Spleen (tissue), 7 donors: ENCODE measurements at regions not wholly inside any gene's neighbourhood (a gene's known extent, or its start where the extent isn't known, plus 50 kb on each side); places are given as distances from the start of the nearest gene placed in this dataset.

Experiments
- CTCF ChIP-seq, 11 experiments: fragments of 200-600 bp in 7 of 11; fragments of 450-650 bp in 4 of 11; sonication (generic) in 4 of 11; IDR thresholded peaks in 8 of 11; conservative IDR thresholded peaks in 3 of 11; 1 replicate in 7 of 11; 2 replicates in 4 of 11; pipeline versions ENCODE4 v1.4.0 to v1.8.0; 2016 to 2021; ENCODE audit warnings: antibody characterized with exemption in 11 of 11, inconsistent platforms in 4 of 11, mild to moderate bottlenecking in 1 of 11
- POLR2AphosphoS5 ChIP-seq, 3 donors: sonication (generic); formaldehyde crosslinking; IDR thresholded peaks; one replicate each; pipeline ENCODE4 v1.5.1; 2017; ENCODE audit warnings: antibody characterized with exemption in 3 of 3
- donor health status: DM: no; HTN: no; CAD: no; lungs with moderate emphysema.
- donor health status: DM: no; HTN: no; CAD: no.
- donor health status: DM: no; HTN: no; CAD: no.

GRCh38 chr2:21696900-21697299 is 573.1 kb downstream of the TDRD15 start:
- TF ChIP-seq POLR2AphosphoS5 (IDR thresholded peaks at IDR 0.05) (no peak), CTCF (IDR thresholded peaks at IDR 0.05 in 8 of 11, conservative IDR thresholded peaks at IDR 0.05 in 3 of 11) (no peak)
